LHCN-M2 (cell line): ENCODE measurements at regions not wholly inside any gene's neighbourhood (a gene's known extent, or its start where the extent isn't known, plus 50 kb on each side); places are given as distances from the start of the nearest gene placed in this dataset.
"Not testable (repeated sequence)": the region's sequence is repeated elsewhere in the genome, so short reads cannot be mapped to it uniquely, and the experiment has no call there.

Experiments
- DNase-seq: peaks from one replicate; pipeline ENCODE4 v3.0.0-alpha.2; 2012; ENCODE audit warnings: low read depth

DNA sequence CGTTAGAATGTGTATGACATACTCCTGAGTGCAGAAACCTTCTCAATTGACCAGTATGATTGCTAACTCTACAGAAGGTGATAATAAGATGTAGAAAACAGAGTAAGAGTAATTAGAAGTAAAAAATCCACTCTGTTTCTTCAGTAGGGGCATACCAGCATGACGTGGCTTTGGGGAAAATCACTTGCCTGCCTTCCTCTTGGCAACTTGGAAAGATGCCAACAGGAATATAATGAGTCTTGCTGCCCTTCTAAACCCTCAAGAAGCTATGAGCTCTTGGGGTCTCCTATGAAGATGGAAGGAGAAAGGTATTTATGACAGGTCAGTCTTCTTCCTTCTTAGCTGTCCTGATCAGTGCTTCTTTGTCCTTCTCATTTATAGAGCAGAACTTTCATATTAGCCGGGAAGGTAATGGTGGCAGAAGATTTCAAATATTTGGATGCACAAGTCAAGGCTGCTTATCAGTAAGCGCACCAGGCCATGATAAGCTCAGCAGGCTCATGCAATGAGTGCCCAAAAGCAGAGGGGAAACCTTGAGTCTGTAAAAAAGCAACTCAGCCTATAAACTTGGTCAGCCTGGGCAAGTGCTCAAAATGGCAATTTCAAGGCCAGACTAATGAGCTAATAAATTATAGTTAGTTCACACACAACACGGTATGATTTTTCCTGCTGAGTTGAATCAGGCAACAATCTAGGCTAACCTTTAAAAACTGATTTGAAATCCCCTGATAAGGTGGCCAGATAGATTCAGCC lies 69.7 kb upstream of the PPARGC1A start:
- DNase-seq, result no peak

DNA sequence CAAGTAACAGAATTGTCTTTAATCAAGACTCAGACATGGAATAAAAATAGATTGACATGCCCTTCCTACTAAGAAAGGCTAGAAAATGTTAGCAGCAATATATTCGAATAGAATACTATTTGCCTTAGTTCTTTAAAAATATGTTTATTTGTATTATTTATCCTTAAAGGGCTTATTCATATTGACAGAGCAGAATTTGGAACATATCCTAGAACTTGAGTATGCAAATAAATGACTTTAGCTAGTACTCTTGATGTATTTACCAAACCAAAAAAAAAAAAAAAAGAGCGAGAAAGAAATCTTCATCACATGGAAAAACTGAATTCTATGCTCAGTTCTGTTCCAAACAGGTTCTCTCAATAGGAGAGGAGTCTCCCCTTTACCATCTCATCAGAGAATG lies 68.9 kb upstream of the PPARGC1A start:
- no peak for DNase-seq

DNA sequence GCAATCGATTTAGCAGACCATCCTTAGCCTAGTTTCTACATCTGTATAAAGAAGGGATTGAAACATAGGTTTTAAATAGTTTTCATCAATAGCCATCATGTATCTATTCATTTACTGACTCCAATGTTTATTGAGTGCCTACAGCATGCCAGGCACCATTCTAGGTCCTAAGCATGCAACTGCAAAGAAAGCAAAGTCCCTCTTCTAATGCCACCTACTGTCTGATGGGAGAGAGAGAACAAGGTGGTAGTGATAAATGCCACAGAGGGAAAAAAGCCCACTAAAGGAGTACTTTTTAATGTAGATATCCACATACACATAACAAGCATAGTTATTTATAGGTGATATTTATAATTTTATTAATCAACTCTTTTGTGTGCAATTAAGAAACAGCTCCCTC lies 67.6 kb upstream of the PPARGC1A start:
- DNase-seq, result no peak

DNA sequence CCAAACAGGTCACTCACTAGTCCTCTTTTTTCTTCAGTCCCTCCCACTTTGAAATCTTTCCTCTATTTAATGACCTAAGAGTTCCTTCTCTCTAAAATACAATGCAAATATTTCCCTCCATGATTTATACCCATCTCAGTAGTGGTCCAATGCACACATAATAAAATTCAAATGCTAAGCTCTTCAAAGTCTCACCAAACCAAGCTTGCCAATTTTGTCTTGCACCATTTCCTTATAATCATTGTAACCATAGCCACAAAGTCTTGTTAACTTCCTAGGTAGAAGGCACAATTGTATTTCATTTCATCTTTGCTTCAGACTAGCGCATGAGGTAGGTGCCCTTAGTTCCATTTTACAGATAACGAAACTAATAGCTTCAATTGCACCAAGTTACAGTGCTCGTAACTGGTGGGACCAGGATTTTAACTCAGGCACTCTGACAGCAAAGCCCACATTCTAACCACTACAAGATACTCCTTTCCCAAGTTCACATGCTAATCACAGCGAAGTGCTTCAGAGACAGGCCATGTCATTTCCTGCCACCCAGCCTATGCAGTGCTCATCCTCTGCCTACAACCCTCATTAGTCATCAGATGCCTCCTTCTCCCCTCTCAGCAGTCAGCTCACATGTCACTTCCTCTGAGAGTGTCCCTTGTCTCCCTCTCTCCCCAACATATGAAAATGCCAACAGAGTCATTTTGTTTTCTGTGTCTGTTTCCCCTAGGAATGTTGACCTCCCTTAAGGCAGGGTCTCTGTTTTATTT lies 66.9 kb upstream of the PPARGC1A start:
- DNase-seq, result peak; percentile 49

DNA sequence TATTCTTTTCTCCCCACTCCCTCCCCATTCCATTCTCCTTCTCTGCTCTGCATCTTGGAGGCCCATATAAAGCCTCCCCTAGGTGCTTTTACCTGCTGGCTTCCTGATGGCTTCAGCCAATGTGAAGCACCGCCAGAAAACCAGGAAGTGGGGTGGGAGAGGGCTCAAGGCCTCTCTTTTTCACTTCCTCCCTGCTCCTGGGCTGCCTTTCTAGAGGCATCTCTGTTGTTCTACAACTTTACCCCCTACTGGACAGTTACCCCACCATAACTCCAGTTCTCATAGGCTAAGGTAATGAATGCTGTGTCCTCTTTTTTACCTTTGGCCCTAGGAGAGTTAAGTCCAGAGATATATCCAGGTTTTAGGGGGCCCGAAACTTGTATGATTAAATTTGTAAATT lies 62.4 kb upstream of the PPARGC1A start:
- DNase-seq, result no peak

DNA sequence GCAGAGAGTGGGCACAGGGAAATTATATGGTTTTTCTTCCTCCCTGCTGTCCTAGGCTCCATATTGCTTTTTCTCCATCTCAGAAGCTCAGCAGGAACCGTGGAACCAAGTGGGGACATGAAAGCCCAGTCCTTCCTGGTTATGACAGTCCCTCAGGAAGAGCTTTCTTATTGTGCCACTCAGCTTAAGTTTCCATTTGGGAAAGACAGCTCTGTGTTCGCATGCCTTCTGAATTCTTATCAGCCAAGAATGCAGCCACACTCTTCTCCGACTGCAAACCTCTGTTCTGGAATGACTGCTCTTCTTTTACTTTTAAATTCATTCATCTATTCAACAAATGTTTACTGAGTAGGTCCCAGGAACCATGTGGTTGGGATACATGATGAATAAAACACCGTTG lies 58.0 kb upstream of the PPARGC1A start:
- DNase-seq, result no peak

DNA sequence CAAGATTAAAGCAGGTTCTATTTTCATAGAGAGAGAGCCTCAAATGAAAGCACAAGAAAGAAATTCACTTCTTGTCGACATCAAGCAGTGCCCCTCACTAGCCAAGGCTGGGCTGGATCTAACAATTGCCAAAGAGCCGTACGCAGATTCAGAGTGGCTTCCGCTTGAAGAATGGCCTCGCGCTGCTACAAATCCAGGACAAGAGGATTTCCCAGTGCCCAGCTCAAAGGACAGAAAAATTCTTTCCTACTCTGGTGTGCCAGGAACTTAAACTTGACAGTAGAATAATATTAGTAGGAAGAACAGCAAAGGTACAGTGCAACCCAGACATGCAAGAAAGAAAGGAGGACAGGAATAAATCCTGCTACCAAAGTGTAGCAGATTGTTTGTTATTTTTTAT lies 56.5 kb upstream of the PPARGC1A start:
- peak; percentile 36 for DNase-seq

DNA sequence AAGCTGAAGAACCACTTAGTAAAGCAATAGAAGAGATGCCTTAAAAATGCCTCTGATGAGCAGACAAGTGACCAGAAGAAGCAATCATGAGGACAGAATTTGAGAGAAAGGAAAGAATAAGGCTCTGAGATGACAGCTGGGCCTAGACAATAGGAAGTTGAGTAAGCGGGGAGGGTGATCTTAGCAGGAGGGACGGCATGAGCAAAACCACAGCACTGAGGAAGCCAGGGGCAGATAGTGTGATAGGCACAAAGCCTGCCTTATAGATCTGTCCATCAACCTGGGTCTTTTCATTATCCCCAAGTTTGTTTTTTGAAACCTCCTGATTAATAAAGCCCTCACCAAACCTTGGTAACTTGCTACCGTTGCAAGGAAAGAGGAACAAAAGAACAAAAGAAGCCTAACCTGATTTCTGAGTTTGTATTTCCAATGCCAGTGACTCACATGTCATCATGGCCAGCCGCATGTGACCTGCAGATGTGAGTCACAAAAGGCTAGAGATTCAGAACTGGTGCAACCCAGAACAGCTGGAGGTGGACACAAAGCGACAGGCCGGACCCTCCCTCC lies 55.7 kb upstream of the PPARGC1A start:
- peak; percentile 97 for DNase-seq

DNA sequence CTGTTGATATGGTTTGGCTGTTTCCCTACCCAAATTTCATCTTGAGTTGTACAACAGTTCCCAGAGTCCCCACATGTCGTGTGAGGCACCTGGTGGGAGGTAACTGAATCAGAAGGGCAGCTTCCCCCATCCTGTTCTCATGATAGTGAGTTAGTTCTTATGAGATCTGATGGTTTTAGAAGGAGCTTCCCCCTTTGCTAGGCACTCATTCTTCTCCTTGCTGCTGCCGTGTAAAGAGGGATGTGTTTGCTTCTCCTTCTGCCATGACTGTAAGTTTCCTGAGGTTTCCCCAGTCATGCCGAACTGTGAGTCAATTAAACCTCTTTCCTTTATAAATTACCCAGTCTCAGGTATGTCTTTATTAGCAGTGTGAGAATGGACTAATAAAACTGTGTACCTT lies 54.7 kb upstream of the PPARGC1A start:
- not testable (repeated sequence) for DNase-seq

DNA sequence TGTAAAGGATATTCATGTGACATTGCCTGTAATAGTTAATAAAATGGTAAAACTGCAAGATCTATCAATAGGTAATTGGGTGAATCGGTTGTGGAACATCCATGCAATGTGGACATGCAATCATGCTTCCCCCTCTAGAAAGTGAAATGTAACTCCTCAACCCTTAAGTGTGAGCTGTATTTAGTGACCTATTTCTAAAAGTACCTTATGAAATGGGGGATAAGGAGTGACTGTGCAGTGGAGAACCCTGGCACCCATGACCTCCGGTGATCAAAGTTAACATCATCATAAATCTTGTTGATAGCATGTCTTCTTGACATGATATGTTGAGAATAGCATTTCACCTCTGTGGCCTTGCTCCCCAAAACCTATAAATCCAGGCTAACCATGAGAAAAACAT lies 53.6 kb upstream of the PPARGC1A start:
- DNase-seq, result no peak

DNA sequence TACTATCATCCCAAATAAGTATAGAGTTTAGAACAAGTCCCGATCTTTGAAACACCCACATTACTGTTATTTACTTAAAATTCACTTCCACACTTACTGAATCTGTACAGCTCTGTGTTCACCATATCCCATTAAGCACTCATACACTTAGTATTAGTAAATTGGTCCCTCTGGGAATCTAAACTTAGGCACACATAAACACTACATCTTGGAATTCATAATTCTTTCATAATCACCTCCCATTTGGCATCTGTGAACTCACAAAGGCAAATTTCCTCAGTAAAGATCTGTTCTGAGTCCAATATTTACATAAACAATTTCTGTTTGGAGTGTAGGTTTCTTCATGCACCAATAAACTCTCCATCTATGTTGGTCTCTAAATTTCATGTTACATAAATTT lies 52.6 kb upstream of the PPARGC1A start:
- no peak for DNase-seq
